Endothelial cell of umbilical vein (primary cell): ENCODE measurements at regions not wholly inside any gene's neighbourhood (a gene's known extent, or its start where the extent isn't known, plus 50 kb on each side); places are given as distances from the start of the nearest gene placed in this dataset.

Experiments used
- BruUV-seq: library from RNA; stranded (reverse); fragments of 400-500 nt; replicated peaks from 2 replicates; lab custom pipeline; 2021; lab: Mats Ljungman, UMichigan
- CTCF ChIA-PET: fragments of 300-600, 350-600 bp; sonication (Branson Sonifier 250); formaldehyde crosslinking; loops from one replicate; lab custom pipeline; 2021; ENCODE audit warnings: antibody characterized with exemption, inconsistent platforms; lab: Charles Lee
- POLR2A ChIA-PET: fragments of 300-600, 350-600 bp; sonication (Branson Sonifier 250); formaldehyde crosslinking; loops from one replicate; lab custom pipeline; 2021; ENCODE audit warnings: antibody characterized with exemption, inconsistent platforms; lab: Charles Lee
- DNase-seq: peaks from one replicate; pipeline ENCODE4 v3.0.0-alpha.2; 2011; ENCODE audit warnings: low read depth, low spot score
- FAIRE-seq: peaks from 2 replicates; lab custom pipeline; 2011; peaks lifted over from hg19 to GRCh38; lab: Jason Lieb, UNC
- H2AFZ ChIP-seq: 2 replicates; pipeline ENCODE4 v1.6.0; 2012; ENCODE audit warnings: low read depth, low read length, control low read depth, inconsistent platforms
- H3K27ac ChIP-seq: 2 replicates; pipeline ENCODE4 v1.5.1; 2011; ENCODE audit warnings: low read depth, mild to moderate bottlenecking, control low read depth, low read length, moderate library complexity; ENCODE audit not compliant: insufficient read depth
- H3K27me3 ChIP-seq, 2 experiments: 2 replicates each; pipeline versions ENCODE4 v1.6.0 to v1.6.1; 2011; ENCODE audit warnings: low read length in 2 of 2, mixed read lengths in 1 of 2; ENCODE audit not compliant: control insufficient read depth in 2 of 2, insufficient read depth in 2 of 2
- H3K36me3 ChIP-seq, 2 experiments: 2 replicates in 1 of 2; 3 replicates in 1 of 2; pipeline ENCODE4 v1.5.1; 2011; ENCODE audit warnings: low read length in 2 of 2, mild to moderate bottlenecking in 1 of 2, moderate library complexity in 1 of 2; ENCODE audit not compliant: control insufficient read depth in 2 of 2, insufficient read depth in 2 of 2; ENCODE audit errors: extremely low read depth in 1 of 2
- H3K4me1 ChIP-seq: 3 replicates; pipeline ENCODE4 v1.5.1; 2011; ENCODE audit warnings: mild to moderate bottlenecking, low read length; ENCODE audit not compliant: control insufficient read depth, insufficient read depth; ENCODE audit errors: extremely low read depth
- H3K4me2 ChIP-seq: 2 replicates; pipeline ENCODE4 v1.6.1; 2011; ENCODE audit warnings: low read length, control low read depth, mixed read lengths; ENCODE audit not compliant: insufficient read depth
- H3K4me3 ChIP-seq, 3 experiments: fragments of 200-600 bp in 1 of 3; sonication (generic), shearing (Covaris generic) in 1 of 3; replicated peaks in 1 of 3; 2 replicates each; pipeline ENCODE4 v1.5.1; 2011 to 2016; ENCODE audit warnings: control low read depth in 3 of 3, low read length in 3 of 3, mild to moderate bottlenecking in 2 of 3, inconsistent platforms in 1 of 3, low read depth in 1 of 3, moderate library complexity in 1 of 3; ENCODE audit not compliant: insufficient read depth in 1 of 3
- H3K79me2 ChIP-seq: 2 replicates; pipeline ENCODE4 v1.6.0; 2012; ENCODE audit warnings: low read length, inconsistent platforms; ENCODE audit not compliant: control insufficient read depth, insufficient read depth
- H3K9ac ChIP-seq: replicated peaks from 2 replicates; pipeline ENCODE3; 2011; ENCODE audit warnings: low read length, control low read depth; ENCODE audit not compliant: insufficient read depth; ENCODE audit errors: extremely low read depth
- H3K9me1 ChIP-seq: replicated peaks from 3 replicates; pipeline ENCODE4 v1.6.0; 2011; ENCODE audit warnings: mild to moderate bottlenecking, low read length; ENCODE audit not compliant: control insufficient read depth, insufficient read depth; ENCODE audit errors: extremely low read depth
- H3K9me3 ChIP-seq: replicated peaks from 2 replicates; pipeline ENCODE4 v1.5.1; 2012; ENCODE audit warnings: low read length, inconsistent platforms; ENCODE audit not compliant: control insufficient read depth, insufficient read depth
- H4K20me1 ChIP-seq: replicated peaks from 2 replicates; pipeline ENCODE3; 2011; ENCODE audit warnings: mild to moderate bottlenecking, low read length; ENCODE audit not compliant: control insufficient read depth, insufficient read depth; ENCODE audit errors: extremely low read depth
- CTCF ChIP-seq, 2 donors: IDR thresholded peaks; 1 replicate in 1 of 2; 2 replicates in 1 of 2; pipeline ENCODE4 v1.5.1; 2011; ENCODE audit warnings: low read length in 2 of 2, mild to moderate bottlenecking in 2 of 2, moderate library complexity in 2 of 2, control low read depth in 1 of 2, inconsistent platforms in 1 of 2, low read depth in 1 of 2; ENCODE audit not compliant: insufficient read depth in 1 of 2; ENCODE audit errors: extremely low read depth in 1 of 2
- EZH2 ChIP-seq: IDR thresholded peaks from 2 replicates; pipeline ENCODE4 v1.6.1; 2012; ENCODE audit warnings: borderline replicate concordance, low read depth, mild to moderate bottlenecking, moderate library complexity, low read length, inconsistent platforms; ENCODE audit not compliant: severe bottlenecking
- FOS ChIP-seq: IDR thresholded peaks from 2 replicates; pipeline ENCODE4 v1.6.1; 2011; ENCODE audit warnings: mild to moderate bottlenecking, low read length, moderate library complexity, borderline replicate concordance; ENCODE audit not compliant: insufficient read depth
- GATA2 ChIP-seq: IDR thresholded peaks from 2 replicates; pipeline ENCODE4 v1.7.0; 2011; ENCODE audit warnings: low read depth, mild to moderate bottlenecking, moderate library complexity, mixed read lengths, low read length; ENCODE audit not compliant: insufficient read length, insufficient read depth
- JUN ChIP-seq: IDR thresholded peaks from 2 replicates; pipeline ENCODE4 v1.6.1; 2011; ENCODE audit warnings: borderline replicate concordance, low read depth; ENCODE audit not compliant: insufficient read length, insufficient read depth
- MYC ChIP-seq: IDR thresholded peaks from one replicate; pipeline ENCODE4 v1.6.1; 2011; ENCODE audit warnings: mild to moderate bottlenecking, low read depth, low read length
- POLR2A ChIP-seq: IDR thresholded peaks from 2 replicates; pipeline ENCODE4 v1.6.1; 2012; ENCODE audit warnings: low read depth, mild to moderate bottlenecking, control low read depth, low read length
- POLR2AphosphoS5 ChIP-seq: IDR thresholded peaks from 2 replicates; pipeline ENCODE4 v1.6.1; 2012; ENCODE audit warnings: low read depth, mild to moderate bottlenecking, control low read depth, low read length, moderate library complexity; ENCODE audit not compliant: insufficient read depth
- dilution Hi-C: fragments of 300-500 bp; cut with MboI; formaldehyde crosslinking; loops from one replicate; pipeline ENCODE4 v1.15.0; 2019; ENCODE audit warnings: low sequenced_read_pairs; ENCODE audit not compliant: extremely low pct_ligation_motif_present
- intact Hi-C: fragments of 100-400 bp; cut with micrococcal nuclease; formaldehyde crosslinking; loops from one replicate; pipeline ENCODE4 v1.10.0; 2022
- TF ChIP-seq, protein P1 (sequence below): IDR thresholded peaks from 2 replicates; pipeline ENCODE4 v1.6.1; 2011; ENCODE audit not compliant: insufficient read depth, insufficient read length

GRCh38 chr5:152824316-152824715 is 419.2 kb upstream of the NMUR2 start:
- intact Hi-C loops, result no loop called here
- no TSS peak for BruUV-seq
- DNase-seq, result no peak
- Histone ChIP-seq H3K27me3 (no peaks in the 10 kb centered on the region), H3K27ac (no peak overlapping the region), H4K20me1 (no peaks in the 10 kb centered on the region), H3K9me3 (peaks cover 4% of the 10 kb centered on the region), H3K9ac (no peak overlapping the region), H3K4me1 (no peaks in the 10 kb centered on the region), H2AFZ (no peak overlapping the region), H3K4me3 (no peak overlapping the region), H3K9me1 (no peaks in the 10 kb centered on the region), H3K79me2 (no peaks in the 10 kb centered on the region), H3K36me3 (no peaks in the 10 kb centered on the region), H3K4me2 (no peak overlapping the region)
- CTCF ChIA-PET, result no interaction called here
- TF ChIP-seq FOS (no peak), EZH2 (no peak), CTCF (IDR thresholded peaks at IDR 0.05; ENCODE audit: extremely low read depth in 1 of 2, insufficient read depth in 1 of 2, low read depth in 1 of 2, low read length in 2 of 2) (no peak), MYC (no peak), POLR2A (no peak), GATA2 (no peak), JUN (no peak), POLR2AphosphoS5 (no peak)
- TF ChIP-seq, protein P1, sequence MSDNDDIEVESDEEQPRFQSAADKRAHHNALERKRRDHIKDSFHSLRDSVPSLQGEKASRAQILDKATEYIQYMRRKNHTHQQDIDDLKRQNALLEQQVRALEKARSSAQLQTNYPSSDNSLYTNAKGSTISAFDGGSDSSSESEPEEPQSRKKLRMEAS, result no peak
- POLR2A ChIA-PET, result no interaction called here
- dilution Hi-C loops, result no loop called here
- FAIRE-seq, result no peak
